Left ventricle myocardium inferior (tissue), 1 donor: ENCODE measurements at regions not wholly inside any gene's neighbourhood (a gene's known extent, or its start where the extent isn't known, plus 50 kb on each side); places are given as distances from the start of the nearest gene placed in this dataset.

ENCODE experiments used
- DNase-seq: peaks from one replicate; pipeline ENCODE4 v3.0.0-alpha.2; 2020
- H3K27ac ChIP-seq: fragments of 200-600 bp; replicated peaks from 2 replicates; pipeline ENCODE4 v1.8.0; 2021
- H3K27me3 ChIP-seq: fragments of 200-600 bp; 2 replicates; pipeline ENCODE4 v1.8.0; 2021; ENCODE audit warnings: low read depth
- H3K36me3 ChIP-seq: fragments of 200-600 bp; 2 replicates; pipeline ENCODE4 v1.8.0; 2021
- H3K4me1 ChIP-seq: fragments of 200-600 bp; 2 replicates; pipeline ENCODE4 v1.8.0; 2021
- H3K4me3 ChIP-seq: fragments of 200-600 bp; 2 replicates; pipeline ENCODE4 v1.8.0; 2021; ENCODE audit warnings: mild to moderate bottlenecking, moderate library complexity
- H3K9me3 ChIP-seq: fragments of 200-600 bp; replicated peaks from 2 replicates; pipeline ENCODE4 v1.8.0; 2021
- CTCF ChIP-seq: fragments of 200-600 bp; IDR thresholded peaks from 2 replicates; pipeline ENCODE4 v1.8.0; 2021; ENCODE audit warnings: antibody characterized with exemption, mild to moderate bottlenecking, borderline replicate concordance
- intact Hi-C: fragments of 100-400 bp; cut with micrococcal nuclease; formaldehyde crosslinking; loops from one replicate; pipeline ENCODE4 v1.11.0; 2022
- donor health status: DM: no; HTN: yes; CAD: no; lungs with severe emphysema.

GRCh38 chr3:104273046-104273649, 1093.6 kb upstream of the ALCAM start:
- TF ChIP-seq CTCF, result peak; percentile 72

GRCh38 chr3:104275199-104275598, 1091.5 kb upstream of the ALCAM start:
- H3K4me3 ChIP-seq, result no peak overlapping the region
- H3K27ac ChIP-seq, result no peak overlapping the region
- no peak for TF ChIP-seq CTCF
- H3K36me3 ChIP-seq, result no peaks in the 10 kb centered on the region
- peaks cover 40% of the 10 kb centered on the region for H3K9me3 ChIP-seq
- no peaks in the 10 kb centered on the region for H3K4me1 ChIP-seq
- intact Hi-C loops, result no loop called here
- DNase-seq, result no peak
- no peaks in the 10 kb centered on the region for H3K27me3 ChIP-seq

More at GRCh38 chr3:104273046-104273649, 1093.6 kb upstream of the ALCAM start:
- DNase-seq, result no peak
- no peak overlapping the region for H3K27ac ChIP-seq
- H3K36me3 ChIP-seq, result no peaks in the 10 kb centered on the region
- H3K9me3 ChIP-seq, result peaks cover 31% of the 10 kb centered on the region
- no peaks in the 10 kb centered on the region for H3K27me3 ChIP-seq
- no peaks in the 10 kb centered on the region for H3K4me1 ChIP-seq
- H3K4me3 ChIP-seq, result no peak overlapping the region
- intact Hi-C loops, result no loop called here

DNA sequence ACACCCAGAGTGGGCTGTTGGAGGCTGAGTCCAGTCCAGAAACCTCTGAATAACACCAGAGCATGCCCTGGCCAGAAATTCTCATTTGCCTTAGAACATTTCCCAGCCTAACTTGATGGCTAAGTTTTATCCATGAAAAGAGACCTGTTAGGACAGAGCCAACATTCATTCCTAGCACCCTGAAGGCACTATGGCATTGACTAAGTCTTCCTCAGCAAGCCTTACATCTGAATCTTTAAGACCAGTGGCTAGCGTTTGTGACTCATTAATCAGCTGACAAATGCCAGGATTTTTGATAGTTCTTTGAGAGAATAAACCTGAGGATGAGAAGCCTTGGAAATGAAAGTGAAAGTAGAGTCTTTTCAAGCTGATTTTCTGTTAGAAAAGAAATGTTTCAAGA, 1087.1 kb upstream of the ALCAM start:
- no peak for TF ChIP-seq CTCF
- peak overlapping the region; percentile 15 for H3K4me3 ChIP-seq
- peaks cover 69% of the 10 kb centered on the region for H3K9me3 ChIP-seq

GRCh38 chr3:104281713-104282112, 1085.0 kb upstream of the ALCAM start:
- no peaks in the 10 kb centered on the region for H3K4me1 ChIP-seq
- H3K27ac ChIP-seq, result no peak overlapping the region
- DNase-seq, result no peak
- no peak for TF ChIP-seq CTCF
- no peaks in the 10 kb centered on the region for H3K36me3 ChIP-seq
- no peaks in the 10 kb centered on the region for H3K27me3 ChIP-seq
- H3K9me3 ChIP-seq, result peaks cover 64% of the 10 kb centered on the region
- no peak overlapping the region for H3K4me3 ChIP-seq
- intact Hi-C loops, result no loop called here

More for the DNA sequence above, 1087.1 kb upstream of the ALCAM start:
- DNase-seq, result no peak
- intact Hi-C loops, result no loop called here
- Histone ChIP-seq H3K36me3 (no peaks in the 10 kb centered on the region), H3K27ac (no peak overlapping the region), H3K27me3 (no peaks in the 10 kb centered on the region), H3K4me1 (no peaks in the 10 kb centered on the region)

DNA sequence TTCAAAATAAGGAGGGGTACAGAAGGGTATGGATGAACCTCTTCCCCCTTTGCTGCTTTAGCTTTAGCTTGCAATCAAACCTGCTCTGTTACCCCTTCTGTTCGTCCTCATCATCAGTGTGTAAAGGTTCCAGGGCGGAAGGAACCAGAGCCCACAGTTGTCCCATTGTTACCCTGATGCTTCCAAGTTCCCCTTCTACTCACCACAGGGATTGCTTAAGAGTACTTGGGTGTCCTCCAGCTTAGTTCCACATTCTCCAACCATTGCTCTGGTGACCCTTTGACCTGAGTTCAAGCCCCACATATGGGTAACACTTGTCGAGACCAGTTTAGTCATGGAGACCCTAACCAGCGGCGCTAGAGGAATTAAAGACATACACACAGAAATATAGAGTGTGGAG, 1080.1 kb upstream of the ALCAM start:
- H3K27ac ChIP-seq, result no peak overlapping the region
- peaks cover 2% of the 10 kb centered on the region for H3K4me1 ChIP-seq
- H3K27me3 ChIP-seq, result no peaks in the 10 kb centered on the region
- H3K4me3 ChIP-seq, result no peak overlapping the region
- H3K36me3 ChIP-seq, result no peaks in the 10 kb centered on the region
- no peak for DNase-seq
- peaks cover 50% of the 10 kb centered on the region for H3K9me3 ChIP-seq
- TF ChIP-seq CTCF, result no peak
- intact Hi-C loops, result no loop called here
